Bronchial epithelial cell (primary cell): ENCODE measurements at regions not wholly inside any gene's neighbourhood (a gene's known extent, or its start where the extent isn't known, plus 50 kb on each side); places are given as distances from the start of the nearest gene placed in this dataset.

ENCODE experiments used
- DNase-seq: peaks from one replicate; pipeline ENCODE4 v3.0.0-alpha.2; 2010; ENCODE audit warnings: low read depth
- FAIRE-seq: peaks from 2 replicates; lab custom pipeline; 2011; peaks lifted over from hg19 to GRCh38; lab: Jason Lieb, UNC
- H3K27me3 ChIP-seq: 2 replicates; pipeline ENCODE4 v1.5.1; 2011; ENCODE audit warnings: low read length; ENCODE audit not compliant: control insufficient read depth, insufficient read depth
- H3K36me3 ChIP-seq: 2 replicates; pipeline ENCODE4 v1.5.1; 2011; ENCODE audit warnings: low read length; ENCODE audit not compliant: control insufficient read depth, insufficient read depth
- H3K4me3 ChIP-seq: 2 replicates; pipeline ENCODE4 v1.5.1; 2011; ENCODE audit warnings: mild to moderate bottlenecking, low read depth, low read length, control low read depth
- CTCF ChIP-seq: IDR thresholded peaks from 2 replicates; pipeline ENCODE4 v1.5.1; 2011; ENCODE audit warnings: mild to moderate bottlenecking, moderate library complexity, low read length, control low read depth, inconsistent platforms; ENCODE audit not compliant: insufficient read depth, severe bottlenecking

- Histone ChIP-seq H3K4me3 (no peak overlapping the region), H3K36me3 (no peaks in the 10 kb centered on the region), H3K27me3 (no peaks in the 10 kb centered on the region)
- FAIRE-seq (no peak), DNase-seq (no peak)
- TF ChIP-seq CTCF = no peak
Observed at GRCh38 chr6:122302067-122302466, 97.4 kb upstream of the HSF2 start.

- DNase-seq (no peak), FAIRE-seq (no peak)
- Histone ChIP-seq H3K36me3 (no peaks in the 10 kb centered on the region), H3K27me3 (no peaks in the 10 kb centered on the region), H3K4me3 (no peak overlapping the region)
- no peak for TF ChIP-seq CTCF
Observed at GRCh38 chr6:122307577-122307976, 91.9 kb upstream of the HSF2 start.

- Histone ChIP-seq H3K4me3 (no peak overlapping the region), H3K36me3 (no peaks in the 10 kb centered on the region), H3K27me3 (no peaks in the 10 kb centered on the region)
- no peak for TF ChIP-seq CTCF
- DNase-seq (no peak), FAIRE-seq (no peak)
Observed at GRCh38 chr6:122308074-122308473, 91.4 kb upstream of the HSF2 start.

- Histone ChIP-seq H3K4me3 (no peak overlapping the region), H3K27me3 (no peaks in the 10 kb centered on the region), H3K36me3 (no peaks in the 10 kb centered on the region)
- FAIRE-seq = no peak
- no peak for TF ChIP-seq CTCF
- DNase-seq = no peak
Observed at GRCh38 chr6:122315842-122316241, 83.6 kb upstream of the HSF2 start.

- Histone ChIP-seq H3K36me3 (no peaks in the 10 kb centered on the region), H3K27me3 (no peaks in the 10 kb centered on the region), H3K4me3 (no peak overlapping the region)
- FAIRE-seq (no peak), DNase-seq (peak; percentile 14)
- TF ChIP-seq CTCF = no peak
Observed at GRCh38 chr6:122322824-122323223, 76.6 kb upstream of the HSF2 start.

GRCh38 chr6:122323361-122323760 is 76.1 kb upstream of the HSF2 start:
- TF ChIP-seq CTCF = no peak
- Histone ChIP-seq H3K4me3 (no peak overlapping the region), H3K36me3 (no peaks in the 10 kb centered on the region), H3K27me3 (no peaks in the 10 kb centered on the region)
- FAIRE-seq (no peak), DNase-seq (no peak)
